Neural crest cell (in vitro differentiated cells): ENCODE measurements at regions not wholly inside any gene's neighbourhood (a gene's known extent, or its start where the extent isn't known, plus 50 kb on each side); places are given as distances from the start of the nearest gene placed in this dataset.

ENCODE experiments used
- DNase-seq: peaks from one replicate; pipeline ENCODE4 v3.0.0; 2021; ENCODE audit warnings: low read depth, mixed read lengths, low spot score
- H3K27ac Mint-ChIP-seq: one replicate; pipeline ENCODE4 v1.8.0; 2021; ENCODE audit warnings: mild to moderate bottlenecking, mixed read lengths; ENCODE audit not compliant: unreplicated experiment
- H3K27me3 Mint-ChIP-seq: 2 replicates; pipeline ENCODE4 v1.8.0; 2021; ENCODE audit warnings: low read depth, mild to moderate bottlenecking, mixed read lengths
- H3K36me3 Mint-ChIP-seq: 2 replicates; pipeline ENCODE4 v1.8.0; 2021; ENCODE audit warnings: low read depth, mild to moderate bottlenecking, mixed read lengths
- H3K4me1 Mint-ChIP-seq: 2 replicates; pipeline ENCODE4 v1.8.0; 2021; ENCODE audit warnings: mixed read lengths
- H3K4me3 Mint-ChIP-seq: one replicate; pipeline ENCODE4 v1.8.0; 2021; ENCODE audit warnings: mild to moderate bottlenecking, mixed read lengths
- H3K9me3 Mint-ChIP-seq: 2 replicates; pipeline ENCODE4 v1.8.0; 2021; ENCODE audit warnings: mixed read lengths
- CTCF ChIP-seq: fragments of 200-600 bp; sonication (generic); conservative IDR thresholded peaks from 2 replicates; pipeline ENCODE4 v1.5.0; 2021; ENCODE audit warnings: antibody characterized with exemption, mild to moderate bottlenecking

- TF ChIP-seq CTCF, result no peak
- Mint-ChIP-seq H3K27ac (no peak overlapping the region), H3K4me3 (no peak overlapping the region), H3K9me3 (no peaks in the 10 kb centered on the region), H3K4me1 (no peaks in the 10 kb centered on the region), H3K36me3 (no peaks in the 10 kb centered on the region), H3K27me3 (no peaks in the 10 kb centered on the region)
- DNase-seq, result no peak
These were observed 315.3 kb downstream of the PAPSS1 start for GRCh38 chr4:107404591-107405300.

GRCh38 chr4:107402291-107402690 is 317.7 kb downstream of the PAPSS1 start:
- no peak overlapping the region for H3K27ac Mint-ChIP-seq
- TF ChIP-seq CTCF, result no peak
- no peak overlapping the region for H3K4me3 Mint-ChIP-seq
- no peaks in the 10 kb centered on the region for H3K27me3 Mint-ChIP-seq
- H3K36me3 Mint-ChIP-seq, result no peaks in the 10 kb centered on the region
- peaks cover 2% of the 10 kb centered on the region for H3K9me3 Mint-ChIP-seq
- DNase-seq, result no peak
- no peaks in the 10 kb centered on the region for H3K4me1 Mint-ChIP-seq

GRCh38 chr4:107392951-107393350 is 327.1 kb downstream of the PAPSS1 start:
- no peak overlapping the region for H3K4me3 Mint-ChIP-seq
- no peak for TF ChIP-seq CTCF

GRCh38 chr4:107392380-107392779 is 327.7 kb downstream of the PAPSS1 start:
- H3K4me1 Mint-ChIP-seq, result no peaks in the 10 kb centered on the region
- no peak overlapping the region for H3K27ac Mint-ChIP-seq
- H3K27me3 Mint-ChIP-seq, result no peaks in the 10 kb centered on the region
- TF ChIP-seq CTCF, result no peak
- H3K36me3 Mint-ChIP-seq, result no peaks in the 10 kb centered on the region
- DNase-seq, result no peak
- H3K9me3 Mint-ChIP-seq, result peaks cover 3% of the 10 kb centered on the region
- H3K4me3 Mint-ChIP-seq, result no peak overlapping the region

More at GRCh38 chr4:107392951-107393350, 327.1 kb downstream of the PAPSS1 start:
- H3K27ac Mint-ChIP-seq, result no peak overlapping the region
- H3K36me3 Mint-ChIP-seq, result no peaks in the 10 kb centered on the region
- H3K9me3 Mint-ChIP-seq, result peaks cover 3% of the 10 kb centered on the region
- no peaks in the 10 kb centered on the region for H3K4me1 Mint-ChIP-seq
- H3K27me3 Mint-ChIP-seq, result no peaks in the 10 kb centered on the region
- DNase-seq, result no peak

- Mint-ChIP-seq H3K9me3 (no peaks in the 10 kb centered on the region), H3K4me1 (no peaks in the 10 kb centered on the region), H3K4me3 (no peak overlapping the region), H3K27me3 (no peaks in the 10 kb centered on the region), H3K27ac (no peak overlapping the region), H3K36me3 (no peaks in the 10 kb centered on the region)
- no peak for DNase-seq
- no peak for TF ChIP-seq CTCF
These were observed 328.4 kb downstream of the PAPSS1 start for GRCh38 chr4:107391630-107392028.
